HG03045 (cell line): ENCODE measurements at regions not wholly inside any gene's neighbourhood (a gene's known extent, or its start where the extent isn't known, plus 50 kb on each side); places are given as distances from the start of the nearest gene placed in this dataset.

Experiments
- ATAC-seq: cut with Tn5 transposase; IDR thresholded peaks from one replicate; pipeline ENCODE4 v1.9.1; 2021; ENCODE audit warnings: mild to moderate bottlenecking, moderate library complexity; ENCODE audit not compliant: unreplicated experiment

DNA sequence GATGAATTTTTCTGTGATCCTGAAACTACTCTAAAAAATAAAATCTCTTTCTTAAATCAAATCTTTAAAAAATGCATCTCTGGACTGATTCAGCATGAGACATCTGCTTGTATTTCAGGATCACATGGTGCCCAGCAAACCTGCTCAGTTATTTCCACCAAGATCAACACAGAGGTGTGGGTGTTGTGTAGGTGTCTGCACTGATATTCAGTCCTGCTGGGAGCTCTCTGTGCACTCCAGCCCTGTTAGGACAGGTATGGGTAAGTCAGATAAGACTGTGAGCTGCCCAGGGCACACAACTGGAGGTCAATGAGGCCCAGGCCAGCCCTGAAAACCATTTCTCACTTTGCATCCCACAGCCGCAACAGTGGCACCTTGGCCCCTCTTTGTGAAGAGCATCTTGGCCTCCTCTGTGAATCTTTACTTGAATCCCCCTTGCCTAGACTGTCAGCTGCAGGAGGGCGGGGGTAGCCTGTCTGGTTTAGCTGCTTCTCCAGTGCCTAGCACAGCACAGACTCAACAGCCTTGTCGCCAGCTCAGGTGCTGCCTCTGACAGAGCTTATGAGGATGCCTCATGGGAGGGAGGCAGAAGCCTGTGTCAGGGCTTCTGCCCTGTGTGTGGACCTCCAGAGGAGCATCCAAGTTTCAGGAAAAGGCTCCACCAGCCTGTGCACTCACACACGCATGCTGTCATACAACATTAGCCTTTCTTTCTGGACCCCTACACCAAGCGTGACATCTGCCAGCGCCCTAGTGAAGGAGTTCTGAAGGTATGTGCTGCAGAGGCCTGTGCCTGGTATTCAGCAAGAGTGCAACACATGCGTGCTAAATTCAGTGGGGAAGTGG lies 187.6 kb upstream of the CST7 start:
- ATAC-seq: no peak

DNA sequence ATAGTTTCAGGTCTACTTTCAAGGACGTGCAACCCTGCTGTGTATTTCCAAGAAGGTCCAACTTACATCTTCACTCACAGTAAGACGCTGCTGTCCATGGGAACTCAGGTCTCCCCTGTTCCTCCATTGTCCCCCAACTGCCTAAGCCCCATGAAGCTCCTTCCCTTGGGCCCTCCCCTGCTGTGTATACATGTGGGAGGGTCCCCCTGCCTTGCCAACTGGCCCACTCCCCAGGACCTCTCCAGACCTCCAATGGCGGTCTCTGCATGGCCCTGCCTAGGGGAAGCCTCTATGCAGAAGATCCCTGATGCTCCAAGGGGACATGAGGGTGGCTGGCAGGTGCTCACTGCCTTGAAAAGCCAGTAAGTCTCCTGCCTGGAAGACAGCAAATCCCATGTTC lies 186.7 kb upstream of the CST7 start:
- no peak for ATAC-seq

DNA sequence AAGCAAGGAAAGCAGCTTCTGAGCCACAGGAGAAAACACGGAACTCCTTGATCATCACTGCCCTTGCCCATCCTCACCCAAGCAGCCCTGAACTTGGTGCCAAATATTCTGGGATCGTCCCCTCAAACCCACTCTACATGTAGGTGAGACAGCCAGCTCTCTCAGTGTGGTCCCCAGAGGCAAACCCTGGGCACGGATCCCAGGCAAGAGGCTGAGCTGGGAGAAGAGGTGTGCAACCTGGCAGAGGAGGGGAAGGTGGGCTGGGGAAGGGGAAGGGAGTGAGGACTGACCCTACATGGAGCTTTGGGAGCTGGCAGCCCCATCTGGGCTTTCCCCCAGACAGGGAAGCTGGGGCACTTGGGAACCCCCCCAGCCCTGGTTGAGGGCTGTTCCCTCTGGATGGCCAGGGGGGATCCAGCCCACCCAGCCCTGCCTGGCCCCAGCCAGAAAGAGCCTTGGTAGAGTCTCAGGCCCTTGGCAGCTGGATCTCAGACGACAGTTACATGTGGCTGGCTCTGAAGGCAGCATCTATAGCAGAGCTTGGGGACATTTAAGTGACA lies 186.2 kb upstream of the CST7 start:
- no peak for ATAC-seq

DNA sequence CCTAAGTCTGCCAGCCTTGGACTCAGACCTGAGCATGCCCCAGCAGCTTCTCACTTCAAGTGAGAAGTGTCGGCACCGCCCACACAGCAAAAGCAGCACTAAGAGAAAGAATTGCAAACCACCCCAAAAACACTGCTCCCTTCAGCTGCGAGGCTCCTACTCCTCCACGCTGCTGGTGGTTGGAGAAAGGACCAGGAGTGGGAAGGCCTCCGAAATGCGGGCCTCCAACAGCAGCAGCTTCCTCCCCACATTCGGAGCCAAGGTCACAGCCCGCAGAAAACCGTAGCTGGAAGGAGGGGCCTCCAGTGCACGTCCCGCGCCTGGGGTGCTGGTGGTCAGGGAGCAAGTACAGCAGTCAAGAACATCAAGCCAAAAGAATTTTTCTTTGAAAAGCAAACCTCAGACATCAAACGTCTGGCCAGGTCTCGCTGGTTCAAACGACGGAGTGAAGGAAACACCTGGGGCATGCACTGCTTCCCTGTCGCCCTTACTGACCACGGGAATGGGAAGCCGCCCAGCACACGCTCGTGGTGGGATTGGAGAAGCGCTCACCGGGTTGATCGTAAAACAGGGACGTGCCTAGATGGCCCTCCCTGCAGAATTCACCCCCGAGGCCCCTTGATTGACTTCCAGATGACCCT lies 185.6 kb upstream of the CST7 start:
- ATAC-seq: no peak

DNA sequence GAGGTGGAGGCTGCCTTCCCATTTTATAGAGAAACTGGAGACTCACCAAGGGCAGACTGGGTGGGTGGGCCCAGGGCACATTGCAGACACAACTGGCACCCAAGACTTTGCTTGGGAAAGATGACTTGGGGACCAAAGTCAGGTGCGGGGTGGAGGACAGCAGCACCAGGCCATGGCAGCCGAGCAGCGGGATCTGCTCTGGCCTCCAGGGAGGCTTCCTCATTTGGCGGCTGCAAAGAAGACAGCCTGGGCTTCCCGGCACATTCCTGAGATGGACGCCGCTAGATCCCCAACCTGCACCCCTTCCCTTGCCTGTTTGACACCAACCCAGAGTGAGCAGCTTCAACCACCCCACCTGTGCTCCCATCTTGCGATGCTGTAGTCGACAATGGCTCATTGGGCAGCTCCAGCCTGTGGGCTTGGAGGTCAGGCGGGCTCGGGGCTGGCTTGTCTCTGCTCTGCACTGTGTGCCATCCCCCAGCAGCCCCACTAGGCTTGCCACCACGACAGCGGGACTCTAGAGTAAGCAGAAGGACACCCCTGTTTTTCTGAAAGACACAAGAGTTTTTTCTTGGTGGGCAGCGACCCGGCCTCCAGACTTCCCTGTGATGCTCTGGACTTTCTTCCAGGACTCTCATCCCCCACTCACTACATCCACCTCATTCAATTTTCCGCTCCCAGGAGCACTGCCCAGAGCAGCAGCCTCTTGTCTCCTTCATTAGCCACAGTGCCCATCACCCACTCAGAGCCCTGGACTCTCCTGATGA lies 184.9 kb upstream of the CST7 start:
- ATAC-seq: no peak

DNA sequence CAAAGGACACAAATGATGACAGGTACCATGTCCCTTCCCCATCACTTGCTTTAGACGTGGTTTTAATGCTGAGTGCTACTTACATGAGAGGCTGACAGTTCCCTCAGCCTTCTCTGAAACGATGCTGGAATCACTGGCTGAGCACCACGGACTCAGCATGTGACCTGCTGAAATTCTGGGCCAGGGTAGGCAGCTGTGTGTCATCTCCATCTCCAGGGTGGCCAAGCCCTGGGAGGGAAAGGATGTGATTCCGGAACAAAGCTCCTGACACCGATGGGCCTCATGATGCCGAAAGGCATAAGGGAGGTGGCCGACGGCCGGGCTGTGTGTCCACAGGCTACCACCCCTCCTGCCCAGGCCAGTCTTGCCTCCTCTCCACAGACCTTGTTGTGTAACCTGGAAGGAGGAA lies 184.3 kb upstream of the CST7 start:
- ATAC-seq: no peak

DNA sequence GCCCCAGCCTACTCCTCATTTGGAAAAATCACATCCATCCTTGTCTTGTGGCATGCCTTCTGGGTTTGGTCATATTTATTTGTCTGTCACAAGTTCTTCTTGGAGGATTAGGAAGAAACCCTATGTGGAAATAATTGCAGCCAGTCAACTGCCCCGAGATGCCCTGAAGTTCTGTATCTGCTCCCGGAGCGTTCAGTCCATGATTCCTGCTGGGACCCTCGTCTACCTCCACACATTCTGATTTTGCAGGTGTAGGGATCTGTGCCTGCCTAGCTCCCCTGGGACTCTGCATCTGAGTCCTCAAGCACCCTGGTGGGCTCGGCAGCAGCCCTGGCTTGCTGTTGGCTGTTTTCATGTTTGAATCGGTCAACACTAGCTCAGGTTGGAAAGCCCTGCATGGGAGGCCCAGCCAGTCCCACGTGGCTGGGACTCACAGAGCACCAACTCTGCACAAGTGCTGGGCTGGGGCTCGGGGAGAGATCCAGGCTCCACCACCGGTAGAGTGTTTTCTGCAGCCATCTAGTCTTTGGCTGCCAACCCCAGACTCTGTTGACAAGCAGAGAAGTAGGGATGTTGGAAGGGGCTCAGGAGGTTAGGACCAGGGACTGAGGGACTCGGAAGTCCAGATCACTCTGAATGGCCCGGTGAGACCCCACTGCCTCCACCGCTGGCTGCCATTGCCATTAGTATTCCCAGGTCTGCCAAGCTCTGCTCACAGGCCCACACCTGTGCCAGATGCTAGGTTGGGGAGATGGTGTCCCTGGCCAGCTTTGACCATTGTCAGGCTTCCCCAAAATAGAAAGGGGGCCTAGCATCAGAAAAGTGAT lies 183.5 kb upstream of the CST7 start:
- ATAC-seq: no peak

DNA sequence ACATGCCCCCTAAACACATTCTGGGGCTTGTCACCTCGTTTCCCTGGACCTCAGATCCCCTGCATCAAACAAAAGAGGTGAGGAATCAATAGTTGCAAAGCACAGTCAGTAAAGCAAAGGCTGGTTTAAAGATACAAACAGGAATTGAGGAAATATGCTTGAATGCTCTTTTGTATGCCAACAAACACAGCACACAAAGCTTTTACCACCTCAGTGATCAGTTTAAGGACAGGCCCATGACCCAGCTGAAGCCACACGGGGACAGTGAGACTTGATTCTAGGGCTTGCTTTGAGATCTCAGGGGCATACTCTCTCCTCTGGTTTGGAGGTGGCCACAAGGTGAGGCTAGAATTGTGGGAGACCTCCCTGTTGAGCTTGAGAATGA lies 182.9 kb upstream of the CST7 start:
- ATAC-seq: no peak

DNA sequence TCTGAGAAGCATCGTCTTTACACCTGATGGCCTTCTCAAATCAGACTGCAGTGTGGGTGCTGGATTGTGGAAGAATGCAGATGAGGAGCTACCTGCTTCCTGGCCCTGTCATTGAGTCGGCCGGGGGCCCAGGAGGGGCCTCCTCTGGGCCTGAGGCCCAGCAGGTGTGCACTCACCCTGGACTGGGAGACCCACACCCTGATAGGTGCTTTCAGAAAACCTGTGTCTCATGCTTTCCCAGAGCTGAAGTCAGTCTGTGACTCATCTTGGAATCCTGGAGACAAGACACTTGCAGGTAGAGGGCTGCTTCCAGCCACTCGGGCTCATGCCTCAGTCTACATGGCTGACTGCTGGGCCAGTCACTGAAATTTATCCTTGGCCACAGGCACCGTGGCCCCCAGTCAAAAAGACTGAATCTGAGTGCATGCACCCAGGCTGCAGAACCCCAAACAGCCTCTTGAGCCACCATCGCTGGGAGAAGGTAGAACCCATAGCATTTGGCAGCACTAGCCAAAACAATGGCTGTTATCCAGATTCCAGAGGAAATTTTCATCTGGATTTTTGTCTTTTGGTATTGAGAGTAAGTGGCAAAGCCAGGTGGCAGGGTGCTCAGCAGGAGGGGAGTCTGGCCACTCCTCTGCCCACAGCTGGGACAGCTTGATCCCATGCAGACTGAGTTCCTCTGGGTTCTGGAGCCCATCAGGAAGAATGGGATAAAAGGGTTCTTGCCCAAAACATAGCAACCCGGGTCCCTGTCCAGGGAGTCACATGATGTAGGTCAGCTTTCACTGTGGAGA lies 182.0 kb upstream of the CST7 start:
- no peak for ATAC-seq

DNA sequence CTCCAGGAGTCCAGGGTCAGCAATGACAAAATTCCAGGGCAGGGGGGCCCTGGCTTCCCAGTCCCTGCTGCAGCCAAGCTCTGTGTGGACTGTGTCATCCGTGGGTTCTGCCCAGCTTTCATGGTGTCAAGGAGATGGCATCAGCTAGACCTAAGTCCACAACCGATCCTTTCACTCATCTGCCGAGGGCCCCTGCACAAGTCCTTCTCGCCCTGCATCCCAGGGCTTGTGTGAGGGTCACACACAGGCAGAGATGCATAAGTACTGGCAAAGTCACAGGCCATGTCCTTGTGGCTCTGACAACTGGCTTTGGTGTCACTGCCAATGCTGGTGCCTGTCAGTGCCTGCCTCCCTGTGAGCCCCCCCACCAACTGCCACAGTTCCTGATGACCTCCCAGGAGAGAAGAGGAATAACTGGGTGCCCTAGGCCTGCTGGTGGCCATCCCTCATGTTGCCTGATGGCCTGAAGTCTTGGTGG lies 181.4 kb upstream of the CST7 start:
- ATAC-seq: no peak

DNA sequence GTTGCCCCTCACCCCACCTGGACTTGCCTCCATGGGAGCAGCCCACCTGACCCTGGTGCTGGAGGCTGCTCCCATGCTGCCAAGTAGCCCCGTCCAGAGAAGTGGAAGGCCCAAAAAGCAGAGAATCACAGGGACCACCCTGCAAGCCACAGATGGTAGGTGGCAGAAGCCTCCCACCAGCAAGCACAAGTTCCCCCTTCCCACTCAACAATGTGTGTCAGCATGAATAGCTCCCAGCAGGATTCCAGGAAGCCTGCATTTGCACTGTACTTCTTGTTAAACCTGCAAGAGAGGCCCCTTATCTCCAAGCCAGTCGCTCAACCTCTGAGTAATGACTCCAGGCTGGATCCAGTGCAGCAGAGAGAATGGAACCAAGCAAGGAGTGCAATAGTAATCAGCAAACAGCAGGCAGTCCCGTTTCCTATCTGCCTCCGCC lies 180.8 kb upstream of the CST7 start:
- ATAC-seq: no peak

DNA sequence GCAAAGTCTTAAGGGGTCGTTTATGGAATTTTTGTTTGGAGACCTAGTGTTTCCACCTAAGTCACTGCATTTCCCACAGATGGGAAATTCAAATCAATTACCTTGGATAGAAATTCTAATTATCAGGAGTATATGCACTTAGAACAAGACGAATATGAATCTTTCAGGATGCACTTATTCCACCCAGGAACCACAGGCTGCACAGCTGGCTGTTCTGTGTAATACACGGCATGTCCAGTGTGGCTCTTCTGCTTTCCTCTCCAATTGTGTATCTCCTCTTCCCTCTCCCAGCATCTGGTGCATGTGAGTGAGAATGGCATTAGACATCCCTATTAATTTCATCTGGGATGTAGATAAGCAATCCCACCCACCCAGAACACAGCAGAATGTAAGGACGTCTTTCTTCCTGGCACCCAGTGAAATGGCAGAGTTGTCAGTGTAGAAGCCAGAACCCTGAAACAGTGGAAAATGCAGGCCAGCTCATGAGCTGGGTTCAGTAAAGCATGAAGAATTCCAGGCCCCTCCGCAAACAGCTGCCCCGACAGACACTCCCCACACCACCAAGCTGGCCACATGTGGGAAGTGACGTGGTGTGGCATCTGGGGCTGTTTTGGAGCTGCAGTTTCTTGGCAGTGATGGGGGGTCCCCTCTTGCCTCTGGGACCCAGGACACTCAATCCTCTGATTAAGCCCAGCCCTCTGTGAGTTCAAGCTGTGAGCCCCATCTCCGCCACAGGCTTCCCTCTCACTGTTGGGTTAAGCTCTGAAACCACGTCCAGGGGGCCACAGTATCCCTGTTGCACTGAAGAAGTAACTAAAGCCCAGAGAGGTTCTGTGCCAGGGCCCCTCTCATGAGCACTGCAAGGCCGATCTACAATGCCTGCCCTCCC lies 180.1 kb upstream of the CST7 start:
- no peak for ATAC-seq

DNA sequence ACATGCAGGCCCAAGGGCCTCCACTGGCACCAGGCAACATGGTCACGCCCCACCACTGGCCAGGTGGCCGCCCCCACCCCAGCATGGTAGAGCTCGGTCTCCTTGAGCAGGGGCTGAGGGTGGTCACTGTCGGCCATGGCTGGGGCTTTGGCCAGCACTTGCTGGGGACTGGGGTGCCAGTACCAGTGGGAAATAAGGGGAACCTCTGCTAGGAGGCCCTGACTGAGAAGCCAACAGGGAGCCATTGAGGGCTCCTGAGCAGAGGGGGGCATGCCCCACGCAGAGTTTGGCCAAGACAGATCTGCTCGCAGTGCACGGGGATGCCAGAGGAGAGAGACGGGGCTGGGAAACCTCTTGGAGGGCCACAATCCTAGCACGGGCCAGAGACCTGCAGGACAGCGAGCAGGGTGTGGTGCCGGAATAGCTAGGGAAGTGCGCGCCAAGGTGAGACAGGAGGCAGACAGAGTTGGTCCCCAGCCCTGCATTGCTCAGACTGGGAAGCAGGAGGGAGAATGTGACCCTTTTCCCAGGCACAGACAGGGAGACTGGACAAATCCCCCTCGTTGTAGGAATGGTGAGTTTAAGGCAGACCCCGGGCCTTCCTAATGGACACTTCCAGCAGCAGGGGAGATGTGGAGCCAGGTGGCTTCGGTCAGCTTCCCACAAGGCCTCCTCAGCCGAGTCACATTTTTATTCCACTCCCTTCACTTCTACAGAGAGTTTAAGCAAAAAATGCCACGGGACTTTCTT lies 179.0 kb upstream of the CST7 start:
- no peak for ATAC-seq

DNA sequence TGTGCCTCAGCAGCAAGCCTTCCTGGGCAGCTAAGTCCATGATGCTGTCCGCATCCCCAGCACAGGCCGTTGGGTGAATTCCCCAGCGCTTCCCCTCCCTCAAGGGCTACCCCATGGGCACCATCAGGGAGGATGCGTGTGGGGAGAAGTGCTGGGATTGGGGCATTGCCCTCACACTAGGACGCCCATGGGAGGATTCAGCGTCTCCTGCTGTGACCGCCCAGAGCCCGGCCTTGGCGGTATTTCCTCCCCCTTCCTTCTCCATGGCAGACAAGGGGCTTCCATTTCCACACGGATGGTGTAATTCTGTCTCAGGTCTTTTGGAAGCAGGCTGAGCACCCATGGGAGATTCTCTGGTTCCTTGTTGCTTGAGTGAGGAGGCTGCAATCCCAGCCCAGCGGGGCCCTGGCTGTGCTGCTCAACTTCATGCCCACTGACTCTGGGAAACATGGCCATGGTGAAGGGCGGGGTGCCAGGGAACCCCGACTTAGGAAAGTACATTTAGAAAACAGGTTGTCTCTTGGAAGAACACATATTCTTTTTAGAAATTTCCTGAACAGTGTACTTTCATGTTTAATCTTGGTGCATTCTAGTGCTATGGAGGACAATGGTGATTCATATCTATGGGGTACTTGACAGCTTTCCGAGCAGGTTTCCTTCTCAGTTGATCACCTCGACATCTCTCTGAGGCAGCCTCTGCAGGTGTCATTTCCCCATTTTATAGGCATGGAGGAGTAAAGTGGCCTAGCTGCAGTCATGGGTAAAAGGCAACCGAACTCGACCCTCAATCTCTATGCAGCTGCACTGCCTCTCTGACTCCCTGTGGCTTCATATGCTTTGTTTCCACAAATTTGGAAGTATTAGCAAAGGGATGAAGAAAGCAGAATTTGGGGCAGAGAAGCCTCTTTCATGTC lies 178.2 kb upstream of the CST7 start:
- no peak for ATAC-seq

DNA sequence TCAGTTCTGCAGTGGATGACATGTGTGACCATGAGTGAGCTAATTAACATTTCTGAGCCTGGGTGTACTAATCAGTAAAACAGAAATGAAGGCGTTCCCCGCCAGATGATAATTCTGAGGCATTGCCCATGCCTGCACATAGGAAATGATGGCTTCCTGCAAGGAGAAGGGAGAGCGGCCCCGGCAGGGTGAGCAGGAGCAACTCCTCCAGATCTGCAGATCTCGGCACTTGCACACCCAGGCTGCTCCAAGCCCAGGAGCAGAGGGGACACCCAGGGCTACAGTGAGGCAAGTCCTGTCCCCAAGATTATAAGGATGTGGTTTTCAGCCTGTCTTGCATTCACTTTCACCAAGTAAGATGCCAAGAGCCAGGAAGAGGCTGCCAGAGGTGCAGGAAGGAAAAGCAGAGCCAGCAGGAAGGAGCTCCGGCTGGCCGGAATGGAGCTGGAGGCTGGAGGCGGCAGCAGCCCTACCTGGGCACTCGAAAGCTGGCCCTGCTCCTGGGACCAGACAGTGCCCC lies 177.5 kb upstream of the CST7 start:
- no peak for ATAC-seq

DNA sequence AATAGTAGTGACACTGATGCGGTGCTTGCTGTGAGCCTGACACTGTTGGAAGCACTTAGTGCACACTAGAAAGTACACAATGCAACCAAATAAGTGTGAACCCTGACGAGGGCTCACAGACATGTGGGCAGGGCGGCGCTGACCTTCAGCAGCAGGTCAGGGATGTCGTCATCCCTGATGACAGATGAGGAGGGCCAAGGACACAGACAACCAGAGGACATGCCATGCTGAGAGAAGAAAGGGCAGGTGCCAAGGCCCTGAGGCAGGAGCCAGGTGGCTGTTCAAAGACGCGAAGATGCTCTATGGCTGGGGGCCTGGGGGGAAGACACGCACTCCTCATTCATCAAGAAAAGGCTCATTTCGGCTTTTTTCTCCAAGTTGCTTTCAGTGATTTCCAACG lies 176.4 kb upstream of the CST7 start:
- no peak for ATAC-seq

DNA sequence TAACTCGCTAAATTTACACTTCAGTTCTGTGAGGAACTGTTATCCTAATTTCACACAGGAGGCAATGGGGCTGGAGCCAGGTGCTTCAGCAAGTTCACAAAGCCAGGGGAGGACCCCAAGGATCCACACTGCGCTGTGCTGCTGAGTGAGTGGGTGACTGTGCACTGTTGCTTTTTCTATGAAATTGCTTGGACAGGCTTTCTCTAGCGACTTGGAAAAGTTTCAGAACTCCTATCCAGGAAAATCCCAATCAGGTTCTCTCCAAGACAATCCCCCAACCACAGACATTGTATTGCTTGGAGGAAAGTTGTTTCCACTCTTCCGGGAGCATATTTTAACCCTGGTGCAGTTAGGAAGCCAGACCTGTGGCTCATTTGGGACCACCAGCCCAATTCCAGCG lies 175.9 kb upstream of the CST7 start:
- no peak for ATAC-seq
